ENCODE measurements at regions not wholly inside any gene's neighbourhood (a gene's known extent, or its start where the extent isn't known, plus 50 kb on each side); places are given as distances from the start of the nearest gene placed in this dataset.
"Not testable (repeated sequence)": the region's sequence is repeated elsewhere in the genome, so short reads cannot be mapped to it uniquely, and the experiment has no call there.

DNA sequence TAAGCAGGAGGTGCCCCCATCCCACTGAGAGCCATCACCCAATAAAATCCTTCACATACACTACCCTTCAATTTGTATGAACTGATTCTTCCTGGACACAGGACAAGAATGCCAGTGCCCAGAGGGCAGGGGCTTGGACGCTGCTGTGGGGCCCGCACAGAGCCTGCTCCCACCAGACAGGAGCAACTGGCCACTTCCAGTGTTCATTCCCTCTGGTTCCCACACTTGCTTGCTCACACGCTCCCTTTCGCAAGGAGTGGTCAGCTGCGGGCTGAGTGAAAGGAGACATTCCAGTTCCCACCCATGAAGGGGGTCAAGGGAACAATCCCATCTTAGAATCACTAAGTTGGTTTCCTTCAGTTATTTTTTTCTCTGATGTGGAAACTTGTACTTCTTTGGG, 314.5 kb upstream of the ACO1 start:
- TF ChIP-seq Cebpa-rat (IDR thresholded peaks at IDR 0.05), result no peak
- Histone ChIP-seq H3K9me3 (replicated peaks in 1 of 11) (peaks cover 0 to 6% (median 4%) of the 10 kb centered on the region in 11 experiments; a peak in 7 of 22 replicates), H3K4me2 (no peak overlapping the region), H3K4me1 (no peaks in the 10 kb centered on the region), H3K27me3 (no peaks in the 10 kb centered on the region), H3K4me3 (no peak overlapping the region), H3K36me3 (no peaks in the 10 kb centered on the region), H3K9ac (no peak overlapping the region), H3K27ac (no peak overlapping the region), H4K20me1 (no peaks in the 10 kb centered on the region)

GRCh38 chr9:32072570-32072969, 311.9 kb upstream of the ACO1 start:
- Histone ChIP-seq H3K4me3 (no peak overlapping the region), H3K9me3 (replicated peaks in 1 of 11) (peaks cover 0 to 12% (median 7%) of the 10 kb centered on the region in 11 experiments; a peak in 8 of 22 replicates), H3K27ac (no peak overlapping the region), H3K9ac (no peak overlapping the region), H4K20me1 (no peaks in the 10 kb centered on the region), H3K4me2 (no peak overlapping the region), H3K27me3 (no peaks in the 10 kb centered on the region), H3K36me3 (no peaks in the 10 kb centered on the region), H3K4me1 (no peaks in the 10 kb centered on the region)
- TF ChIP-seq Cebpa-rat (IDR thresholded peaks at IDR 0.05), result no peak

- Histone ChIP-seq H3K4me3 (no peak overlapping the region), H3K4me2 (no peak overlapping the region), H3K9me3 (replicated peaks in 1 of 11) (no peaks in the 10 kb centered on the region), H3K36me3 (no peaks in the 10 kb centered on the region), H4K20me1 (no peaks in the 10 kb centered on the region), H3K27me3 (no peaks in the 10 kb centered on the region), H3K9ac (no peak overlapping the region), H3K4me1 (no peaks in the 10 kb centered on the region), H3K27ac (no peak overlapping the region)
- no peak for TF ChIP-seq Cebpa-rat (IDR thresholded peaks at IDR 0.05)
Observed at GRCh38 chr9:32092031-32092430, 292.4 kb upstream of the ACO1 start.

- H3K4me2 ChIP-seq, result no peak overlapping the region
- TF ChIP-seq Cebpa-rat (IDR thresholded peaks at IDR 0.05), result no peak
- H3K4me3 ChIP-seq, result no peak overlapping the region
- H3K9ac ChIP-seq, result no peak overlapping the region
- H3K27ac ChIP-seq, result no peak overlapping the region
- H3K9me3 ChIP-seq (replicated peaks in 1 of 11), result no peaks in the 10 kb centered on the region
- H3K36me3 ChIP-seq, result no peaks in the 10 kb centered on the region
- no peaks in the 10 kb centered on the region for H3K4me1 ChIP-seq
- no peaks in the 10 kb centered on the region for H4K20me1 ChIP-seq
- H3K27me3 ChIP-seq, result no peaks in the 10 kb centered on the region
Observed at GRCh38 chr9:32117291-32117690, 267.2 kb upstream of the ACO1 start.

GRCh38 chr9:32128546-32128945, 255.9 kb upstream of the ACO1 start:
- Histone ChIP-seq H3K4me1 (no peaks in the 10 kb centered on the region), H3K4me3 (no peak overlapping the region), H3K36me3 (no peaks in the 10 kb centered on the region), H3K4me2 (no peak overlapping the region), H3K27me3 (no peaks in the 10 kb centered on the region), H3K9me3 (replicated peaks in 1 of 11) (no peaks in the 10 kb centered on the region; a peak in 1 of 22 replicates), H4K20me1 (no peaks in the 10 kb centered on the region; a peak in 1 of 22 replicates), H3K9ac (no peak overlapping the region), H3K27ac (no peak overlapping the region)
- TF ChIP-seq Cebpa-rat (IDR thresholded peaks at IDR 0.05), result no peak

GRCh38 chr9:32130709-32131108, 253.7 kb upstream of the ACO1 start:
- not testable (repeated sequence) for H3K9me3 ChIP-seq (replicated peaks in 1 of 11); H3K4me3 ChIP-seq; H3K4me2 ChIP-seq; H3K36me3 ChIP-seq; H3K9ac ChIP-seq; H3K4me1 ChIP-seq; H4K20me1 ChIP-seq; H3K27ac ChIP-seq; H3K27me3 ChIP-seq

- no peak overlapping the region for H3K9ac ChIP-seq
- no peak overlapping the region for H3K27ac ChIP-seq
- H3K27me3 ChIP-seq, result no peaks in the 10 kb centered on the region
- H3K4me1 ChIP-seq, result no peaks in the 10 kb centered on the region
- no peaks in the 10 kb centered on the region for H3K36me3 ChIP-seq
- H3K4me2 ChIP-seq, result no peak overlapping the region
- H3K9me3 ChIP-seq (replicated peaks in 1 of 11), result no peaks in the 10 kb centered on the region
- no peak for TF ChIP-seq Cebpa-rat (IDR thresholded peaks at IDR 0.05)
- H3K4me3 ChIP-seq, result no peak overlapping the region
- H4K20me1 ChIP-seq, result no peaks in the 10 kb centered on the region
Observed at GRCh38 chr9:32136700-32137339, 247.6 kb upstream of the ACO1 start.

- H3K4me3 ChIP-seq, result no peak overlapping the region
- H4K20me1 ChIP-seq, result no peaks in the 10 kb centered on the region
- 0 out of 22 replicates have a peak, but pooled peaks cover 0 to 4% (median 0%) of the 10 kb centered on the region in 11 experiments for H3K9me3 ChIP-seq (replicated peaks in 1 of 11)
- H3K4me2 ChIP-seq, result no peak overlapping the region
- no peaks in the 10 kb centered on the region for H3K4me1 ChIP-seq
- no peak overlapping the region for H3K27ac ChIP-seq
- H3K36me3 ChIP-seq, result no peaks in the 10 kb centered on the region
- H3K9ac ChIP-seq, result no peak overlapping the region
- no peak for TF ChIP-seq Cebpa-rat (IDR thresholded peaks at IDR 0.05)
- H3K27me3 ChIP-seq, result no peaks in the 10 kb centered on the region
Observed at GRCh38 chr9:32142074-32142473, 242.4 kb upstream of the ACO1 start.

DNA sequence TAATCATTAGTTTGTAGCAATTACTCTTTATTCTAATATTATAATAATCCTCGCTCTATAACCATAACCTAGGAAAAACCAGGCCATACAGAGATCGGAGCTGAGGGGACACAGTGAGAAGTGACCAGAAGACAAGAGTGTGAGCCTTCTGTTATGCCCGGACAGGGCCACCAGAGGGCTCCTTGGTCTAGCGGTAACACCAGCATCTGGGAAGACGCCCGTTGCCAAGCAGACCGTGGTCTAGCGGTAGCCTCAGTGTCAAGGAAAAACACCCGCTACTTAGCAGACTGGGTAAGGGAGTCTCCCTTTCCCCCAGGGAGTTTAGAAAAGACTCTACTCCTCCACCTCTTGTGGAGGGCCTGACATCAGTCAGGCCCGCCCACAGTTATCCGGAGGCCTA, 235.9 kb upstream of the ACO1 start:
- not testable (repeated sequence) for H3K4me1 ChIP-seq; H3K9ac ChIP-seq; H3K27me3 ChIP-seq; H3K27ac ChIP-seq; H3K4me2 ChIP-seq; H4K20me1 ChIP-seq; H3K4me3 ChIP-seq; H3K36me3 ChIP-seq; H3K9me3 ChIP-seq (replicated peaks in 1 of 11)

- no peak overlapping the region for H3K4me3 ChIP-seq
- no peak overlapping the region for H3K27ac ChIP-seq
- no peaks in the 10 kb centered on the region for H3K4me1 ChIP-seq
- H3K36me3 ChIP-seq, result no peaks in the 10 kb centered on the region
- H3K27me3 ChIP-seq, result no peaks in the 10 kb centered on the region
- H3K4me2 ChIP-seq, result no peak overlapping the region
- H3K9ac ChIP-seq, result no peak overlapping the region
- TF ChIP-seq Cebpa-rat (IDR thresholded peaks at IDR 0.05), result no peak
- no peaks in the 10 kb centered on the region for H3K9me3 ChIP-seq (replicated peaks in 1 of 11)
- no peaks in the 10 kb centered on the region for H4K20me1 ChIP-seq
Observed at GRCh38 chr9:32161209-32161608, 223.2 kb upstream of the ACO1 start.
